ENCODE measurements at regions not wholly inside any gene's neighbourhood (a gene's known extent, or its start where the extent isn't known, plus 50 kb on each side); places are given as distances from the start of the nearest gene placed in this dataset.

DNA sequence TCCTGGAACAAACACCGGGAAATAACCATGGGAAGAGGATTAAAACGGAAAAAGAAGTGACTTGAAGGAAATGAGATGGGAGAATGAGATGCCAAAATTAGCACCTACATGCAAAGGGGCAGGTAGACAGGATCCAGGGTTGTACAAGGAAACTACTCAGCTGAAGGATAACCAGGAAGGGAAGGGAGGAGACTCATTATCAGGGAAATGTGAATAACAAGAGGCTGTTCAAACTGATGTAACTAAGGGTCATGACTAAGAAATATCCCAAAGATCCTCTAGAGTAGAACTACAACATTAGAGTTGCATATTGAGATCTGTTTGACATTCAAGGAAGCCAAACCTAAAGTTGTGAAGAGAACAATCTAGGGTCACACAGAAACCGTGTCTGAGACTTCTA lies 166.2 kb upstream of the SP8 start:
- DNase-seq, result no peak

DNA sequence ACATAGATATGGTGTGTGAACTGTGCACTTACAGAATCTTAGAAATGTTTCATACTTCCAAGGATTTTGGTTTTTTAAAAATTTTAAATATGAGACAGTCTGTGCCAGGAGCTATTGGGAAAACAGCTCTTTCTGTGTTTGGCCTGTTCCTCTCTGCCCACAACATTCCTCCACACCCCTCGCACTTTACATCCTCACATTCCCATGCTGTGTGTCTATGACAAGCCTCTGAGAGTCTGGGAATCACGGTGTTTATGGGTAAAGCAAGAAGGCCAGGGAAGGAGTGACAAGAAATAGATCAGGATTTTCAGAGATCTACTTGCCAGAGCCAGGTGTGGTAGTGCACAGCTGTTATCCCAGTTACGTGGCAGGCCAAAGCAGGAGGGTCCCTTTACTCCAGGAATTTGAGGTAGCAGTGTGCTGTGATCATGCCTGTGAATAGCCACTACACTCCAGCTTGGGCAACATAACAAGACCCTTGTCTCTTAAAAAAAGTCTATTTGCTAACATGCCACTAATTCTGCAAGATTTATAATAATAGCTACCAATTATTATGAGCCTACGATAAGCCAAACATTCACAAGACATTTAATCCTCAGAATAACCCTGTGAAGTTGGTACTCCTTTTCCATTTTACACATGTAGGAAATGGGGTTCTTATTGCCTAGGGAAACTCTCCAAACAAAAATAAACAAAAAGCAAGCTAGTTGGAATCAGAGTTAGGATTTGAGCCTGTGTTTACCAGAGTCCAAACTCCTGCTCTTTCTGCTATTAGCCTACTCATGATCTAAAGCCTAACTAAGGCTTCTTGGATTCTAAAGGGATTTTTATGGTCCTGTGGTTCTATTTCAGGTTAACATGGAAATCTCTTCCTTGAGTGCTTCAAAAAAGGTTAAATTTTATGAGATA lies 168.3 kb upstream of the SP8 start:
- DNase-seq, result no peak

- DNase-seq, result no peak
Observed at GRCh38 chr7:20958572-20958971, 171.9 kb upstream of the SP8 start.

DNA sequence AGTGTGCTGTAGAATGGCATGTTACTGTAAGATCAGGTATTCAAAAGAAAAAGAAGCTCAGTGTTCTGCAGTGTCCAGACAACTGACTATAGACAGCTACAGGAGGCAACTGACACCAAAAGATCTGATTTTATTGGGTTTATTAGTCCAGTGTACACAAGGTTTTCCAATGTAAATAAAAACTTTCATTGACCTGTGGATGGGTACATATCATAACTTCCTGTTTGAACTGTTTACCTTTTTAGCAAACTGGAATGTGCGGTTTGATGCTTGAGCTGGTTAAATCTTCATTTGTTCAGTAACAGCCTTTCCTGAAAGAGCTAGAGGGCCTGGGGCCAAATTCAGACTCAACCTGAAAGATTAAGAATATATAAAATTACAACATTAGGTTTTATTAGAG lies 172.6 kb upstream of the SP8 start:
- no peak for DNase-seq

DNA sequence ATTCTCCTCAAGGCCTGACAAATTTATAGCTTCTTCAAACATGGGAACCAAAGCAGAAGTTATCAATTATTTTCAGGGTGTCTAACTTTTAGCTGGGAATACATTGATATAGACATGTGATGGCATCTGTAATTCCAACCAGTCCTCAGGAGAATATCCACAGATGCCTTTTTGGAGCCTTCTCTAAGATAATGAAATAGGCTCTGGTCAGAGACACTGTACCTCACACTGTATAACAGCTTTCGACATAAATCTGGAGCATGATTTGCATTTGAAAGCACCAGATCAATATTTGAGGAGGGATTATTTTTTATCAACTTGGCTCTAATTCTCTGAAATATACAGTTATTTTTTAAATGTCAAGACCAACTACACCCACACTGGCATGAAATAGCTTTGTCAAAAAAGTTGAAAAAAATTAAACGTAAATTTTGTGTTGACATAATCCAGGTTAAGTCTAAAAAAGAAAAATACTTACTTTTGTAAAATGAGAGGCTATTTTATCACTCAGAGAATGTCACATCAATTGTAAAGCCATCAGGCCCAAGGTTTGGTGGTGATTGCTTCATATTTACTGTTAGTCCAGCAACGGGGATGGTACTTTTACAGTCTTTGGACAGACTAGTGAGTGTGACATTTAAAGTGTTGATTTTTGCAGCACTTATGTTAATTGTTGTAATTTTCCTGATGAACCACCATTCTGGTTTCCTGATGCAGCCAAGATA lies 177.0 kb upstream of the SP8 start:
- DNase-seq, result no peak

DNA sequence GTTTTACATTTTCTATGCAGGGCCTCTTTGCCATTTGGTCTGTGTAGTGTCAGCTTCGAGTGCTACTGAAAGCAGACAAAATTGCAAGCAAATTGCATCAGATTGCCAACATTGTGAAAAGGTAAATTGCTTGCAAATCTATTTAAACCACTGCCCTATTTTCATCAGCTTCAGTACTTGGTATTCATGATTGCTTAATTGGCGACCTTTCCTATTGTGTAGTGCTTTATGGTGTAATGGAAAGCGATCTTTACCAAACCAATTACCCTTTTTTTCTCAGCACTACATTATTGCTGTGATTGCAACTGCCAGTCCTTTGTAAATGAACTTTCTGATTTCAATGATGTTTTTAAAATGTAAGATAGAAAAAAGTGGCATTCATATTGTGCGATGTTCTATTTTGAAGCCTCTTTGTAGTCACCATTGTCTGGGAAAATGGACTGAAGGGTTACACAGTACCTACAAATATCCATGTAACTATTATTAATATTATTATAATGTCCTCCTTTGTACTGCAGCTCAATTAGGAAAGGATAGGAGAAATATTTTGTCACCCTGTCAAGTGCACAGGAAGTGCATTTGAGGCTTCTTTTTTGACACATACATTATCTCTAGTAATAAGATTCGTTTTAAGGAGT lies 177.7 kb upstream of the SP8 start:
- no peak for DNase-seq

DNA sequence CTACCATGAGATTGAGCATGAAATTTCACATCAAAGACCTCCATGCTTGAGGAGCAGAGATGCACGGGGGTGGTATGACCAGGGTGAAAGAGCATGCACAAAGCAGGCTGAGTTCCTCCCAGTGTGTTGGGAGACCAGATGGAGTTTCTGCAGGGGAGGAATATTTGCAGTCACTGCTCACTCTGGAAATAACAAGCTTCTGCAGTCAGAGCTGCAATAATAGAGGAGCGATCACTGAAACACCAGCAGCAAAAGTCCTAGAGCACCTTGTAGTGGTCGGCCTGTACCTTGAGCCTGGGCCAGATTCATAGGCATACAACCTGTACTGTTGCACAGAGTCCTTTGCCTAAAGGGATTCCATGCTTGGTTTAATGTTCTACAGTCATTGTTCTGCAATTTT lies 184.5 kb upstream of the SP8 start:
- DNase-seq, result no peak

- no peak for DNase-seq
Observed at GRCh38 chr7:20980232-20980631, 193.5 kb upstream of the SP8 start.

DNA sequence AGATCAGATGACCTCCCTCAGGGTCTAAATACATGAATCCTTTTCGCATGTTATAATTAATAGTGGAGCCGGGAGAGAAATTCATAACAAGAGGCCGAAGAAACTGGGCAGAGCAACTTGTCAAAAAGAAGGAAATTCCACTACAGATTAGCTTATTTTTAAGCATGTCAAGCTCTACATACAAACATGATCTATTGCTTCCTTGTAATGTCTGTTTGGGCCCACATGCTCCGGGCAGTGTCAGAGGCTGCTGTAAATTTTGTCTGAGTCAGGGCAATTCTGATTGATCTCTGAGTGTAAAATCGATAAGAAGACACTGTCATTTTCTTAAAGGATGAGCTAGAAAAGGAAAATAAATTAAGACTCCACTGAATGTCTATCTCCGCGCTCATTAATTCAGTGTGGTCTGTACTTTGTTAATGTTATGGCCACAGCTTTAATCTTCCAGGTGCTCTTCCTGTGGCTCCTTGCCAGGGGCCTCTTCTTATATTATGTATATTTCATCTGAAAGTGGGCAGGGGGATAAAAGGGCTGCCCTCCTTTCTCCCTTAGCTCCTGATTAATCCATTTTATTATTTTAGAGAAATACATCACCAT lies 194.1 kb upstream of the SP8 start:
- no peak for DNase-seq

DNA sequence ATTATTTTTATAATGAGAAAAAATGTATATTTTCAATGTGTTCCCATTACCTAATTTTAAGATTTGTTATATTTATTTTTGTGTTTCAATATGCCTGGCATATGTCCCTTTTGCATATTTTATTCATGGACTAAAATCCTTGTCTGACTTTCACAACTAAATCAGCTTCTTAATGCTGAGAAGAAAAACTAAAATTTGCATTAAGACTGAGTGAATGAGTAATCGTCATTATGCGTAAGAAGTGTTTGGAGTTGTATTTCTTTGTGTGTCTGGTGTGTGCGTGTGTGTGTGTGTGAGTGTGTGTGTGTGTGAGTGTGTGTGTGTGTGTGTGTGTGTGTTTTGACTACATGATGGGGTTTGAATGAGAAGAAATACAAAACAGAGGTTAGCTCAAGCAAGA lies 201.7 kb upstream of the SP8 start:
- DNase-seq, result no peak

DNA sequence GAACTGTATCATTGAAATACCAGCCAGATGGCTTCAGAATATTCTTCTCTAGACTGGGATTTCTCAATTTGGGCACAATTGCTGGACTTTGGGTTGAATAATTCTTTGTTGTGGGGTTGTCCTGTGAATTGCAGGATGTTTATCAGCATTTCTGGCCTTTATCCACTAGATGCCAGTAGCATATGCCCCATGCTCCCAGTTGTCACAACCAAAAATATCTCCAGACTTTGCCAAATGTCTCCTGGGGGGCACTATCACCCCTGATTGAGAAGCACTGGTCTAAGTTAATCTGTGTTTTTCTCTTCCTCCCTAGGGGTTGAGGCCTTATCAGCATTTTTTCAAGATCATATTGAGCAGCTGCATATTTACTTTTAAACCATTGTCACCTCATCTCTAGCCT lies 204.9 kb upstream of the SP8 start:
- no peak for DNase-seq

DNA sequence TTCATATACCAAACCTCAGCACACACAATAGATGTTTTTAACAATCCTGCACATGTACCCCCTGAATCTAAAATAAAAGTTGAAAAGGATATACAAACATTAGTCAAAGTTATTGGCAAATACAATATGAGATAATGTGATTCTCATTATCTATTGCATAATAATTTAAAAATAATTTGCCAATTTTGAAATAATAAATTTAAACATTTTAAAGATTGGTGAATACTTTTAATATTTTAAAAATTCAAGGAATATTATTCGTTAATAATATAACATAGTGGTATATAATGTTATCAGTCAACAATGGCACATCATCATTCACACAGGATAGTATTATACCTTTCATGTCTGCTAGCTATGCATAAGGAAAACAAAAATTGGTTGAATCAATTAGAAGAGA lies 207.0 kb upstream of the SP8 start:
- DNase-seq, result no peak

GRCh38 chr7:20998309-20998708 lies 211.6 kb upstream of the SP8 start:
- no peak for DNase-seq

DNA sequence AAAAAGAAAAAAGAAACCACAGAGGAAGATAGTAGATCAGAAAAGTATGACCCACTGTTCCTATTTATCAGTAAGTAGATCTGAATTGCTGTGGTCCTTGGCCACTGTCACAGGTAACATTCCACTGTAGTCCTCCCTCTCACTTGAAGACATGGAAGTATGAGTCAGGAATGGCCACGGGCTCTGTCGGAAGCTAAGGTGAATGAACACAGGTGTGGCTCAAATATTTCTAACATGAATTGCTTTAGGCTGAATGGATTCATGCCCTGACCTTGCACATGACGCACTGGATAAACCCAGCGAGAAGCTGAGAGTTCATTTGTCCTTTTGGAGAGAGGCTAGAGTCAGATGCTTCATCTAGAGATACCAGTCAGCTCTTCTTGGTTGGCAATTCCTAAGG lies 224.5 kb upstream of the SP8 start:
- no peak for DNase-seq

DNA sequence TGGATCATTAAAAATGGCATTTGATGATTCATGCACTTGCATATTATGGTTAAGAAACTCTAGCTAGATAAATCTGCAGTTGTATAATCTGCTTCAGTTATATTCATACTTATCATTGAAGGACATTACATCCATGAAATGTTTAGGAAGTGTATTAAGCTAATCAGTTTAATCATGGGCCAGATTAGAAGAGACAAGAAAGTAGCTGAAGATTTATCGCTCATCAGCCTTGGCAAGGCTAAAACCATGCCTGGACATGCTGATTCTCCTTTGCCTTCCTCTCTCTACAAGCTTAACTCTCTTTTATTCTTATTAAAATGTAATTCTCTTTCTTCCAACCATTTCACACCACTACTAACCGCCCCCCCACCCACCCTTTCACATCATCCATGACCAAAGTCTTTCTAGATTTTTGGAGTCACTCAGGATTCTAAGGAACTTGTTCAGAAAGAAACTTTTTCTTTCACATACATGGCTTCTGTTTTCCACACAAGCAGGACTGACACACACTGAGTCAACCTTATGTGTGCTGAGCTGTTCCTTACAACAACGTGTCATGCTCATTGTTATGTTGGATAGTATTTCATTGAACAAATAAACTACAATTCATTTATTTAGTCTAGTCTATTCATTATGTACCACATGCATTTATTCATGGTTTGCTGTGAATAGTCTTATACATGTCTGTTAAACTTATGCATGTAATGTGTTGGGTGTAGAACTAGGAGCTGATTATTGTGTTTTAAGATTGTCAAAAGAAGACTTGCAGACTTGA lies 227.3 kb upstream of the SP8 start:
- no peak for DNase-seq

GRCh38 chr7:21020667-21021066 lies 234.0 kb upstream of the SP8 start:
- no peak for DNase-seq

DNA sequence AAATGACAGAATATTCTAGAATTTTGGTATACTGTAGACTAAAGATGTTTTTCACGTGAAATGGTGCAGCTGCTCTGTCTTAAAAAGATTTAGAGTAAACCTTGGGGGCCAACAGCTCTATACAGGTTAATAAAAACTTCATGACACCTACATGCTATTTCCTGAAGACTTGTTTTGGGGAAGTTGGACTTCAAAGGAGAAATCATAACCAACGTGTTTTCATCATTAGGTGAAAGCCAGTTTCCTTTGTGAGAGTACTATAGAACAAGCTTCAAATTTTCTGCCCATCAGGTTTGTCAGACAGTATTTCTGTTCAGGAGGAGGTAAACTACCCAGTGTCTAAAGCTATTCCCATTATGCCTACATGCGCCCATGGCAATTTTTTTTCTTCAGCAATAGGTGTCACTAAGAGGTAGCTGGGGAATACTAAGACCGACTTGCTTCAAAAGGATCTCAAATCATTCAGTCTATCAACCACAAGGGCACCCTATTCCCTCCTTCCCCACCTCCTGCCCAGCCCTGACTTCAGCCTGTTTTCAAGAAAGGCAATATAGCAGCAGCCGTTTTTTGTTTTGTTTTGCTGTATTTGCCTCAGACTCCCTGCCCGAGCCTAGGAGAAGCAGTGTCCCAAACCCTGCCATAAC lies 237.3 kb upstream of the SP8 start:
- DNase-seq, result no peak

DNA sequence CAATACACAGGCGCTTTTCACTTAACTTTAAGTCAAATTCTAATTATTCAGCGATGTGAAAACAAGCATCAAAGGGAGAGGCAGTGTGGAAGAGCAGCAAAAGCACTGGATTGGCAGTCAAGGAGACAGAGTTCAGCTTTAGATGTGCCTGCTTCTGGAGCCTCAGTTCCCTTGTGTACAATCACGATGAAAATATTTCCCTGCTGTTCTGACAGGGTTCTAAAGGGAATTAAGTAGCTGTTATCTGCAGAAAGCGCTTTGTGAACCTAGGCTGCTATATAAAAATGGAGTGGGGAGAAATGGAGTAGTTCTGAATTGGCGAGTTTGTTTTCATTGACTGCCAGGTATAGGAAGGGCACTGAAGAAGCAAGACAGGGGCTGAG lies 237.8 kb upstream of the SP8 start:
- DNase-seq, result no peak

GRCh38 chr7:21028186-21028585 lies 241.5 kb upstream of the SP8 start:
- no peak for DNase-seq

DNA sequence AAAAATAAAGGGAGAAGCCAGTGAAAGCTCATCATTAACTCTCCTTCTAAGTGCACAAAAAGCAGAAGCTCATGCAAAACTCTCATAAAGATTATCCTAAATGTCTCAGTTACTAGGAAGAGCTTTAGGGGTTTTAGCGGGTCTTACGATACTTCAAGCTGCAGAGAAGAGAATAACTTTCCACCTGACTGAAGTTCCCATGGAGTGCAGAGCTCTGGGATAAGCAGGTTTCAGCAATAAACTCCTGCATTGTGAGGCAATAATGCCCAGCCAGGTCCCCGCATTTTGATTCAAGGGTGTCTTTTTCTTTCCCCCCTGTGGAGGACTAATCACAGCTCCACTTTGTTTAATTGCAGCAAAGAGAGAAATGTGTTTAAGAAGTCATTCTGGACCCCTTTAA lies 241.9 kb upstream of the SP8 start:
- no peak for DNase-seq

GRCh38 chr7:21029006-21029405 lies 242.3 kb upstream of the SP8 start:
- no peak for DNase-seq

DNA sequence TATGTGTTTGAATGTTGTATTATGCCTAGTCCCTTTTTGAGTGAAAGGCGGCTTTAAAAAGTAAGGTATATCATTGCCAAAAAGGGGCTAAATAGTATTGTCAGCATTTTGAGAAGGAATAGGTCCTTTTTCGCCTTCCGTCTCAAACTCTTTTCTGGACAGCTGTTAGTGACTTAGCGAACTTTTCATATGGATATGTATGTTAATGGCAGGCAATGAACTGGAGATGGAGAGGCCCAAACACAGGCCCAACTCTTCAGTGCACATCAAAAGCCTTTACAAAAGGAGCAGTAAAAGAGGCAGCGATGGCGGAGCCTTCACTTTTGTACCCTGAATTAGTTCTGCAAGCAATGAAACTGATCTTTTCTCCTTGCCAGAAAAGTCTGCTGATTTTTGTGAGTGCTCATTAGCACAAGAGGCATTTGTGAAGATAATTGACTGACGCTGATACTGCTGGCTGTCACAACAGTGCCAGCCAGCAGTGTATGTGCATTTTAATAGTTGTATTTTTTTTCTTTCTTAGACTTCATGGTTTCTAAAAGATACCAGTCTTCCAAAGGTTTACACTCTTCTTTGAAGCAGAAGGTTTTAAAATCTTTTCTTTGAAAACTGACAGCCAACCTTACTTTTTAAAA lies 243.7 kb upstream of the SP8 start:
- no peak for DNase-seq
